ENCODE measurements at regions not wholly inside any gene's neighbourhood (a gene's known extent, or its start where the extent isn't known, plus 50 kb on each side); places are given as distances from the start of the nearest gene placed in this dataset.

DNA sequence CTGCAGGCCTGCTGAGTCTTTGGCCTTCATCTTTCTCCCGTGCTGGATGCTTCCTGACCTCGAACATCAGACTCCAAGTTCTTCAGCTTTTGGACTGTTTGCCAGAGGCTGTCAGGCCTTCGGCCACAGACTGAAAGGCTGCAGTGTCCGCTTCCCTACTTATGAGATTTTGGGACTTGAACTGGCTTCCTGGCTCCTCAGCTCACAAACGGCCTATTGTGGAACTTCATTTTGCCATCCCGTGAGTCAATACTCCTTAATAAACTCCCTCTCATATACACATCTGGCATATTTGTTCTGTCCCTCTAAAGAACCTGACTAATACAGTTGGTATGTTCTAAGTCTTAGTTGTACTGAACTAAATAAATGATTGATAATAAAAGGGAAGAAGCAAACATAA is 702.8 kb upstream of the LINC00305 start:
- TF ChIP-seq SPI1 (IDR thresholded peaks at IDR 0.05; ENCODE audit: borderline replicate concordance, low read depth), result no peak
- TF ChIP-seq, protein P1, sequence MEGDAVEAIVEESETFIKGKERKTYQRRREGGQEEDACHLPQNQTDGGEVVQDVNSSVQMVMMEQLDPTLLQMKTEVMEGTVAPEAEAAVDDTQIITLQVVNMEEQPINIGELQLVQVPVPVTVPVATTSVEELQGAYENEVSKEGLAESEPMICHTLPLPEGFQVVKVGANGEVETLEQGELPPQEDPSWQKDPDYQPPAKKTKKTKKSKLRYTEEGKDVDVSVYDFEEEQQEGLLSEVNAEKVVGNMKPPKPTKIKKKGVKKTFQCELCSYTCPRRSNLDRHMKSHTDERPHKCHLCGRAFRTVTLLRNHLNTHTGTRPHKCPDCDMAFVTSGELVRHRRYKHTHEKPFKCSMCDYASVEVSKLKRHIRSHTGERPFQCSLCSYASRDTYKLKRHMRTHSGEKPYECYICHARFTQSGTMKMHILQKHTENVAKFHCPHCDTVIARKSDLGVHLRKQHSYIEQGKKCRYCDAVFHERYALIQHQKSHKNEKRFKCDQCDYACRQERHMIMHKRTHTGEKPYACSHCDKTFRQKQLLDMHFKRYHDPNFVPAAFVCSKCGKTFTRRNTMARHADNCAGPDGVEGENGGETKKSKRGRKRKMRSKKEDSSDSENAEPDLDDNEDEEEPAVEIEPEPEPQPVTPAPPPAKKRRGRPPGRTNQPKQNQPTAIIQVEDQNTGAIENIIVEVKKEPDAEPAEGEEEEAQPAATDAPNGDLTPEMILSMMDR (IDR thresholded peaks at IDR 0.05; ENCODE audit: insufficient read depth, low read length), result no peak
- TF ChIP-seq GABPA (IDR thresholded peaks at IDR 0.05; ENCODE audit: low read depth), result no peak
- no peak for TF ChIP-seq POLR2AphosphoS5 (IDR thresholded peaks at IDR 0.05; ENCODE audit: low read depth)
- TF ChIP-seq, protein P2, sequence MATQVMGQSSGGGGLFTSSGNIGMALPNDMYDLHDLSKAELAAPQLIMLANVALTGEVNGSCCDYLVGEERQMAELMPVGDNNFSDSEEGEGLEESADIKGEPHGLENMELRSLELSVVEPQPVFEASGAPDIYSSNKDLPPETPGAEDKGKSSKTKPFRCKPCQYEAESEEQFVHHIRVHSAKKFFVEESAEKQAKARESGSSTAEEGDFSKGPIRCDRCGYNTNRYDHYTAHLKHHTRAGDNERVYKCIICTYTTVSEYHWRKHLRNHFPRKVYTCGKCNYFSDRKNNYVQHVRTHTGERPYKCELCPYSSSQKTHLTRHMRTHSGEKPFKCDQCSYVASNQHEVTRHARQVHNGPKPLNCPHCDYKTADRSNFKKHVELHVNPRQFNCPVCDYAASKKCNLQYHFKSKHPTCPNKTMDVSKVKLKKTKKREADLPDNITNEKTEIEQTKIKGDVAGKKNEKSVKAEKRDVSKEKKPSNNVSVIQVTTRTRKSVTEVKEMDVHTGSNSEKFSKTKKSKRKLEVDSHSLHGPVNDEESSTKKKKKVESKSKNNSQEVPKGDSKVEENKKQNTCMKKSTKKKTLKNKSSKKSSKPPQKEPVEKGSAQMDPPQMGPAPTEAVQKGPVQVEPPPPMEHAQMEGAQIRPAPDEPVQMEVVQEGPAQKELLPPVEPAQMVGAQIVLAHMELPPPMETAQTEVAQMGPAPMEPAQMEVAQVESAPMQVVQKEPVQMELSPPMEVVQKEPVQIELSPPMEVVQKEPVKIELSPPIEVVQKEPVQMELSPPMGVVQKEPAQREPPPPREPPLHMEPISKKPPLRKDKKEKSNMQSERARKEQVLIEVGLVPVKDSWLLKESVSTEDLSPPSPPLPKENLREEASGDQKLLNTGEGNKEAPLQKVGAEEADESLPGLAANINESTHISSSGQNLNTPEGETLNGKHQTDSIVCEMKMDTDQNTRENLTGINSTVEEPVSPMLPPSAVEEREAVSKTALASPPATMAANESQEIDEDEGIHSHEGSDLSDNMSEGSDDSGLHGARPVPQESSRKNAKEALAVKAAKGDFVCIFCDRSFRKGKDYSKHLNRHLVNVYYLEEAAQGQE (IDR thresholded peaks at IDR 0.05; ENCODE audit: insufficient replicate concordance, low read depth), result no peak
- no peak for DNase-seq (ENCODE audit: low read depth in 1 of 2, low spot score in 1 of 2)
- H3K27ac ChIP-seq (replicated peaks), result no peak overlapping the region
- no peaks in the 10 kb centered on the region for H3K27me3 ChIP-seq (ENCODE audit: insufficient read depth, poor library complexity, severe bottlenecking)
- no peak overlapping the region for H3K4me3 ChIP-seq (replicated peaks; ENCODE audit: insufficient read depth, low read length)

DNA sequence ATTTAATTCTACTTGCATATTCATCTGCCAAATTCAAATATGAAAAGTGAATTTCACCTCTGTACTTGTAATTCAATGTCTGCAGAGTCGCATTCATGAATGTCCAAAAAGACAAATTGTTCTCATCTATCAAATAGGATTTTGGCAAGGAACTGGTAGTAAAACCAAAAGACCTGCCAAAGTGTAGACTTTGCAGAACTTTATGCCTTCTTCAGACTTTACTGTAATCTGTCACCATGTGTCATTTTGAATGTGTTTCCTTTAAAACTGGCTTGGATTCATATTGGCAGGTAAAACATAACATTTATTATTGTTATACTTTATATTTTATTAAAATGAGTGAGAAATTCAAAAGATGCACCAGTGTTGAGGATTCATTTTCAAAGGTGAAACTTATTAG is 701.9 kb upstream of the LINC00305 start:
- Histone ChIP-seq H3K4me3 (replicated peaks; ENCODE audit: insufficient read depth, low read length) (no peak overlapping the region), H3K27me3 (ENCODE audit: insufficient read depth, poor library complexity, severe bottlenecking) (no peaks in the 10 kb centered on the region), H3K27ac (replicated peaks) (no peak overlapping the region)
- TF ChIP-seq SPI1 (IDR thresholded peaks at IDR 0.05; ENCODE audit: borderline replicate concordance, low read depth), result no peak
- TF ChIP-seq, protein P1 (IDR thresholded peaks at IDR 0.05; ENCODE audit: insufficient read depth, low read length), result no peak
- TF ChIP-seq, protein P2 (IDR thresholded peaks at IDR 0.05; ENCODE audit: insufficient replicate concordance, low read depth), result no peak
- no peak for TF ChIP-seq GABPA (IDR thresholded peaks at IDR 0.05; ENCODE audit: low read depth)
- no peak for TF ChIP-seq POLR2AphosphoS5 (IDR thresholded peaks at IDR 0.05; ENCODE audit: low read depth)
- DNase-seq (ENCODE audit: low read depth in 1 of 2, low spot score in 1 of 2), result no peak

DNA sequence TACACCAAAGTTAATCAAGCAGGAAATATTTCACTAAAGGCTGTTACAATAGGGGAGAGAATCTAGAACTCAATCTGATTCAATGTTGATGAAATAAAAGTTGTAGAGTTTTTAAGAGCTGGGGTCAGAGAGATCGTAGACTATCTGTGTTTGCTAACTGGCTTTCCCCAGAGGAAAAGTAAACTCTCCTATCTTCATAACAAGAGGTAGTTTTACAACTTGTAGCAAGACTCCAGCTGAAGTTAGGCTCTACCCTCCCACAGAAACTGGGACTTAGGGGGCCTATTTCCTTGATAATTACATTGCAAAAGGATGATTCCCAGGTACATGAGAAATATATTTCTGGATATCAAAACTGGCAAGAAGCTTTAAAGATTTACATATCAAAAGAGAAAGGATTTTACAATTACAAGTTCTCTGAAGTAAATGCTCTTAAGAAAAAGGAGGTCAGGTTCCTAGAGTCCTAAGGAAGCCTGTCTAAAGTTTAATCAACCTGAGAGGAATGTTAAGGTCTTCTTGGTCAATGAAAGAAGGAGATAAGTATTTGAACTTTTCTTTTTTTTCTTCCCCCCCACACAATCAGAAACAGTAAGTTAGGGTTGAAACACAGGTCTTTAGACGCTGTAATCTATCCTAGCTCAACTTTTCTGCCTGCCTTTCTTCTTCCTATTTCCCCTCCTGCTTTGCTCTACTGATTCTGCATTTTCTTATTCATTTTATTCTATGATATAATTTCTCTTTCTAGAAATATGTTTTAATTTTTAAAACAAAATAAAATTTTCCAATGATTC is 692.2 kb upstream of the LINC00305 start:
- no peak for DNase-seq (ENCODE audit: low read depth in 1 of 2, low spot score in 1 of 2)
- Histone ChIP-seq H3K27me3 (ENCODE audit: insufficient read depth, poor library complexity, severe bottlenecking) (peaks cover 2% of the 10 kb centered on the region), H3K27ac (replicated peaks) (no peak overlapping the region), H3K4me3 (replicated peaks; ENCODE audit: insufficient read depth, low read length) (no peak overlapping the region)
- TF ChIP-seq POLR2AphosphoS5 (IDR thresholded peaks at IDR 0.05; ENCODE audit: low read depth) (no peak), SPI1 (IDR thresholded peaks at IDR 0.05; ENCODE audit: borderline replicate concordance, low read depth) (no peak), GABPA (IDR thresholded peaks at IDR 0.05; ENCODE audit: low read depth) (no peak)
- TF ChIP-seq, protein P2 (IDR thresholded peaks at IDR 0.05; ENCODE audit: insufficient replicate concordance, low read depth), result no peak
- TF ChIP-seq, protein P1 (IDR thresholded peaks at IDR 0.05; ENCODE audit: insufficient read depth, low read length), result no peak
